Stimulated activated CD8-positive, alpha-beta memory T cell treated with anti-CD3 and anti-CD28 coated beads, Interleukin-2, amount 100 ng/mL, for 1 hour (primary cell): ENCODE measurements at regions not wholly inside any gene's neighbourhood (a gene's known extent, or its start where the extent isn't known, plus 50 kb on each side); places are given as distances from the start of the nearest gene placed in this dataset.

Source experiments
- DNase-seq, 2 donors: peaks; one replicate each; pipeline ENCODE4 v3.0.0-alpha.2; 2020; ENCODE audit warnings: low read depth in 2 of 2

DNA sequence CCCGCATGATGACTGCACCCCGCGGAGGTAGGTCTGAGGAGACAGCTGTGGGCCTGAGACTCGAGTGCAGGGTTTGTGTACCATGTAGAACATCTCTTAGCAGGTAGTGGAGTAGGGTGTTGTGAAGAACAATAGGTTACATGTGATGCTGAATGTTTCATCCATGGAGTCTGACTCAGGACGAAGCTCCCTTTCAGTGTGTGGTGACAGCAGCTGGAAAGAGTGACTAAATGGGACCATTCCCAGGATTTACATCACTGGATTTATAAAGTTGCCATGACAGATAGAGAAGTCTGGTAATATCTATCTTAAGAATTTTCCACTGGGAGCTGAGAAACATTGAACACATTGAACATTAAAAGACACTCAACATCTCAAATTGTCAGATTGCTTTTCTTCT, 259.6 kb upstream of the RGS6 start:
- DNase-seq: no peak

- no peak for DNase-seq
Measured at GRCh38 chr14:71675126-71675899, 256.9 kb upstream of the RGS6 start.

- no peak for DNase-seq
Measured at GRCh38 chr14:71675900-71676287, 256.3 kb upstream of the RGS6 start.

- no peak for DNase-seq
Measured at GRCh38 chr14:71680736-71681387, 251.4 kb upstream of the RGS6 start.

DNA sequence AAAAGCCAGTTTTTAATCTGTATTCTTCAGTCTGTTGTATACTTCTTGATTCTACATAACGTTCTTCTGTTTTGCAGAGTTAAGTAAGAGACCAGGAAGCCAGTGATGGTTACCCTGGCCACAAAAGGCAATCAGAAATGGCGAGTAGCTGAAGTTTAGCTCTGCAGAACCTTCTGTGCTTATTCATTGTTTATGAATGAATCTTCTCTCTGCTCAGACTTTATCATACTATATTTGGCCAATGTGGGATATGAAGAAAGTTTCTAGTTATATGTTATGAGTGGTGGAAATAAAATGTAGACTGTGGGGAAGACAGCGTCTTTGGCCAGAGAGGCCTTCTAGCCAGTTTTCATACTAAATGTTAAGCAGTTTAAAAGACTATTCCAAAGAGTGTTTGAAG, 249.9 kb upstream of the RGS6 start:
- no peak for DNase-seq

- DNase-seq: no peak
Measured at GRCh38 chr14:71684323-71684722, 247.9 kb upstream of the RGS6 start.

DNA sequence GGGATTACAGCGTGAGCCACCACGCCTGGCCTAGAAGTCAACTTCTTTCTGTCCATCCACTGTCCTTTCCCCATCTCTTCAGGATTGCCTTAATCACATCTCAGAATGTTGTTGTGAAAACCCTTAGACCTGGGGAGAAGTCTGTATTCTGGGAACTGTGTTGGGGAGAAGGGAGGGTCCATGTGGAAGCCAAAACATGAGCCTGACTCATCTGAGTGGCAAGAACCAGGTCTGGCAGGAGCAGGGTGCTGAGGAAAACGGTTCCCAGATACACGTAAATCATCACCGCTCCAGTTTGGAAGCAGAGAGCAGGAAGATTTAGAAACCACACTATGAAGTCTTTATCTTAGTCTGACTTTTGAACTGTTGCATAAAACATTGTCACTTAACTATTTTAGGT, 245.6 kb upstream of the RGS6 start:
- no peak for DNase-seq

- DNase-seq: no peak
Measured at GRCh38 chr14:71687166-71687831, 244.9 kb upstream of the RGS6 start.

- DNase-seq: no peak
Measured at GRCh38 chr14:71688576-71688975, 243.7 kb upstream of the RGS6 start.

GRCh38 chr14:71690478-71690877, 241.8 kb upstream of the RGS6 start:
- DNase-seq: no peak

GRCh38 chr14:71692496-71692895, 239.7 kb upstream of the RGS6 start:
- DNase-seq: no peak

GRCh38 chr14:71693381-71693780, 238.8 kb upstream of the RGS6 start:
- DNase-seq: no peak

- no peak for DNase-seq
Measured at GRCh38 chr14:71694591-71695530, 237.4 kb upstream of the RGS6 start.

GRCh38 chr14:71695611-71696350, 236.4 kb upstream of the RGS6 start:
- no peak for DNase-seq

DNA sequence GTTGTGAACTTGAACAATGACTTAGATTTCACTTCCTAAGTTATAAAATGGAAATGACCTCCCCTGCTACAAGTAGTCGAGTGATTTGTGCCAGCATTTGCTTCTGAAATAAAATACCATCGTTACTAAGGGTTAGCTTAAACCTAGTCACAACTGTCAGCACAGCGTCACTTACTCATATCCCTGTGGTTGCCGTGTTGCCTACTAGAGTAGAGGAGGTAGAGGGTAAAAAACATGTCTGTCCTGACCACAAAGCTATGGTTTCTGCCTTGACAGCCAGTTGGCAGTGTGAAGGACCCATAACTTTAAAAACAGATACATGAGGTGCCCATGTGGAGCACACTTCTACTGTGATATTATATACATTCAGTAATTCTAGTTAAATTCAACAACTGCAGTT, 234.2 kb upstream of the RGS6 start:
- DNase-seq: no peak

DNA sequence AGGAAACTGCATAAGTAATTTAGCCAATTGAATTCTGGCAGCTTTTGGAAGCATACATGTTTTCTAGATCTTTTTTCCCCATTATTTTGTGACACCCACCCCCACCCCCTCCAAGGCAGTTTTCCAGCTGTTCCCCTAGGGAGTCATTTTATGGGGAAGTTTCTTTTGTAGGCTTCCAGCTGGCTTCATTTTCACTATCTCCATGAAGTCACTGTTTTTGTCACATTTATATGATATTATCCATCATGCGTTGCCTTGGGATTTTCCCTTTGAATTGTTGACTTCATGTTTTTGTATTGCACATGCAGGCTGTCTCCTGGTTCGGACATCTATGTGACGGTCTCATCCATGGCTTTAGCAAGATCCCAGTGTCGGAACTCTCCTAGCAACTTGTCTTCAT, 233.6 kb upstream of the RGS6 start:
- no peak for DNase-seq

DNA sequence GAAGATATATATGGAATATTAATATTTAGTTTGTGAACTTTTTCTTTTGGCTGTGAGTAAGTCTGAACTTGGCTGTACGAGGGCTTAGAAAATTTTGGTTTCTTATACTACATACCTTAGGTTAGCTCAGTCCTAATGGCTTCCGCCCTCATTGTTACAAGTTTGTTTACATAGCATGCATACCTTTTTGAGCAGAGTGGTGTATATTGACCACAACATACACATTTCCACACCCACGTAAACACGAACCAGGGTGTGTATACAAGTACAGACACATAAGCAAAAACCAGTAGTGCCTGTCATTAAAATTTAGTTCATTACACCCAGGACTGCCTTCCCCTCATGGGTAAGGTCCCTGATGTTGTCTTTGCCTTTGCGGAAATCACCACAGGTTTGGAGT, 230.2 kb upstream of the RGS6 start:
- no peak for DNase-seq

GRCh38 chr14:71702786-71703185, 229.4 kb upstream of the RGS6 start:
- no peak for DNase-seq

DNA sequence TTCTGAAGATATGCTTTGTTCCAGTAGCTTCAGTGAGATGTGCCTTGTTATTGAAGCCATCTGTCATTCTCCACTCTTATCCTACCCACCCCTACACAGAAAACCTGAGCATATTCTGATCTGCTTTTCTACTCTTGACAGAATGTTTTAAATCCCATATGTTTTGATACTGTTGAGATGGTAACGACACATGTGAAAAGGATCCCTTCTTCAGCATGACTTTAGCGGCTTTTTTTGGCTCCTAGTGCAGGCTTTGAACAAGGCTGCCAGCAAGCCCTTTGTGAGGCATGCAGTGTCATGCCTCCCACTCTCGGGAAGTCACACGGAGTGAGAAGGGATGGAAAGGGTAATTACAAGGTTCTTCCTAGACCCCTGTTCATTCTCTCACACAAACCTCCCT, 228.8 kb upstream of the RGS6 start:
- no peak for DNase-seq

DNA sequence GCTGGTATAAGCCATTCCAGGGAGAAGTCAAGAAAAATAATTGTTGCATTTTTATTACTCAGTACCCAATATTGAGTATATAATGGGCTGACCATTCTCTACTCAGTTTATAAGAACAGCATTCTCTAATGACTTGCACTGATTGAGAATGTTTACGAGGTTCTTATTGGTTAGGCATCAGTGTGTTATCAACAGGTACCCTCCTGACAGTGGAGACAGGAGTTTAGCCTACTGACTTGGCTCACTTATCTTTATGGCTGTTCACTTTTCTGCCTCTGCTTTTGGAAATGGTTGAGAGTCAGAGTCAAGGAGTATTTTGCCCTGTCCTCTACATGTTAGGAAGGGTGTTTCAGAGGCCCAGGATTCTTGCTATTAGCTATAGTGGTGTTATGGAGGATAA, 228.0 kb upstream of the RGS6 start:
- no peak for DNase-seq

GRCh38 chr14:71705460-71705859, 226.8 kb upstream of the RGS6 start:
- DNase-seq: no peak
